HTR-8/SVneo (cell line): ENCODE measurements at regions not wholly inside any gene's neighbourhood (a gene's known extent, or its start where the extent isn't known, plus 50 kb on each side); places are given as distances from the start of the nearest gene placed in this dataset.

Source experiments
- DNase-seq: peaks from one replicate; pipeline ENCODE4 v3.0.0; 2011; ENCODE audit warnings: low spot score, mixed read lengths; ENCODE audit not compliant: insufficient read length
- FAIRE-seq: peaks from 2 replicates; lab custom pipeline; 2011; peaks lifted over from hg19 to GRCh38; lab: Jason Lieb, UNC

DNA sequence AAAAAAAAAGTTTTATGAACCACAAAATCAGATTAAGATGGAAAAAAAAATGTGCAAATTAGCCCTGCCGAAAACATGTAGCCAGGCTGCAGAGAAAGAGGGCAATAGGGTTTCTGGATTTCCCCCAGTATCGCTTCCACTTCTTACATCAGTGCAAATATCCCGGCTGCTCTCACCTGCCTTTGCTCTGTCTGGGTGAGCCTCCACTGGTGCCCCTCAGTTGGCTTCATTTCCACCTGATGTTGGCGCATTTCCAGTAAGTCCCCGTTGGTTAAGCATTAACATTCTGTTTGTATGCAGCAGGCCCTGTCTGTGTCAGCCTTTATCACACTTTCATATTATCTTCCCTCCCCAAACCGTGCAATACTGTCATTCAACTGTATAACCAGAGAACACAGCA, 215.1 kb downstream of the CBLN4 start:
- DNase-seq: no peak
- FAIRE-seq: no peak

- no peak for DNase-seq
- FAIRE-seq: no peak
Measured at GRCh38 chr20:55784036-55784435, 221.3 kb downstream of the CBLN4 start.

DNA sequence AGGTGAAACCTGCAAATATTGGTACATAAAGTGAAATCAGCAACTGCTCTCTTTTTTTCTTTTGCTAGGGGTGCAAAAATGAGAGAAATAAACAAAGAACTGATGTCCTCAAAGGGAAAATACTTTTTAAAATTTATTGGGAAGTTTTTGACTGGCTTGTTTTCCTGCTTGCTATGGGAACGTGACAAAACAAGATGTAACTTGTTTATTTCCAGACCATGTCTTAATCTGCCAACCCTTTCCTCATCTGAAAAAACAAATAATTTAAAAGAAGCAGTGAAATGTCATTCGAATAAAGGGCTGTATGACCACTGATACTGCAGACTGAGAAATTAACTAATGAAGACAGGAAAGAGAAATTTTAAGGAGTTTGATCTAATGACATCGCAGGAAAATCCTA, 221.9 kb downstream of the CBLN4 start:
- DNase-seq (no peak), FAIRE-seq (no peak)

- DNase-seq: no peak
- no peak for FAIRE-seq
Measured at GRCh38 chr20:55782912-55783253, 222.4 kb downstream of the CBLN4 start.

DNA sequence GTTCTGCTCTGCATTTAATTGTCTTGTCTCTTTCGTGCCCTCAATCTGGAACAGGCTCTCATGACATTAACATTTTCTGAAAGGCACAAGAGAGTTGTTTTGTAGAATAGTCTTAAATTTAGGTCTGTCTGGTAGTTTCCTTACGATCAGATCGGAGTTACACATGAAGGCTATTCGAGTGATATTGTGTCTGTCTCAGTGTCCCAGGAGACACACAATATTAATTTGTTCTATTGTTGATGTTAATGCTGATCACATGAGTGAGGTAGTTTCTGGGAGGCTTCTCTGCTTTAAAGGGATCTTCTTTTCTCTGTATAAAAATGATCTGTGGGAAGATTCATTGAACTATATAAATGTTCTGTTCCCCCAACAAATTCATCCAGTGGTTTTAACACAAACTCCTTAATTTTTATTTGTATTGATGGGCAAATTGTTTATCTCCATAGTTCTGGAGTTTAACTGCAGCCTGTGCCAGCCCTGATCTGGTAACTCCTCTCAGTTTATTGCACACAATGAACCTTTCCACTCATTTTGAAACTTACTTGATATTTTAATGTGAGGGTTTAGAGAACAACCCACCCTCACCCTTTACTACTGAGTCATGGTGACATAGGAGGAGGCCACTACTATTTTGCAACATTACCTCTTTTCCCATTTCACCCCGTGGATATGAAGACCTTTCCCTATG, 223.0 kb downstream of the CBLN4 start:
- FAIRE-seq (no peak), DNase-seq (no peak)

DNA sequence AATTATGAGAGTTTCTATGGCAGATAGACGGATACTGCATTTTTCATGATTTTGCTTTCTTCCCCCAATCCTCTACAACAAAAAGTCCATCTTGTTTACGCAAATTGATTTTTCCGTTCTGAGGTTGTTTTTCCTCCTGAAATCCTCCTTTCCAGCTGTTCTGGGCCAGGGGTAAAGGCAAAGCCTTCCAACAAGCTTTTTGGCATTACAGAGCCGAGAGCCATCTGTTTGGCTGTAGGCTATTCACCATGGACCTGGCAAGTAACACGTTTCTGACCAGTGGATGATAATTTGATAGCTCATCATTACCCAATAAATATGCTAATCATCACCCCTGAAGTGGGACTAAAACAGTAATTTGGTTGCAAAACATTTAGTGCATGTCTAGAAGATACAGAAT, 226.5 kb downstream of the CBLN4 start:
- FAIRE-seq (peak; percentile 89), DNase-seq (no peak)

DNA sequence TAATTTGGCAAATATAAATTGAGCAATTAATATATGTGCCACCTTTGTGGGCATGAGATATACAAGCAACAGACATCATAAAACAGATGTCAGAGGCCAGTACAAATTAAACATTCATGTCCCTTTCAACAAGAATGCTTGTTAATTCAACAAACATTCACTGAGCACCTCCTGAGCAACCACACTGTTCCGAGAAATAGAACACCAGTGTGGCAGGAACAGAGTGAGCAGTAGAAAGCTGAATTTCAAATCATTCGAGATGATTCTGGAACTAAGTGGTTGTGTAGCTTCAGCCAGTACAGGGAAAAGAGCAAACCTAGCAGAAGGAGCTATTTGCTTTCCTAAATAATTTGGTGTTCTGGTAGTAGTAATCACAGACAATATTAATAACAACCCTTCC, 227.7 kb downstream of the CBLN4 start:
- FAIRE-seq: peak; percentile 87
- DNase-seq: no peak

DNA sequence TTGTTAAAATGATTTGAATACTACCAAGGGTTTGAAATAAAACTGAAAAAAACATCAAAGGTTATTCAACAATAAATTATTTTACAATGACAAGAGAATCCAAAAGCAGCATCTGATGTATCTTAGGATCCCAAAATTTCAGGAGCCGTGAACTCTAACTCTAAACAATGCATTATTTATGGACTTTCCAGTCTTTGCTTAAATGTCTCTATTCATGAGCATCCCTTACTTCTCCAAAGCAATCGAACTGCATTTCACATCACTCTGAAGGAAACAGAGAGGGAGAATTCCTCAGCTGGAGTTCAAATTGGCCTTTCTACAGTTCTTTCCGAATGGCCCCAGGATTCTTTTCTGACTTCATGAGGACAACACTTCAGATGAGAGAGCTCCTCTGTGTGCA, 229.1 kb downstream of the CBLN4 start:
- FAIRE-seq: no peak

DNA sequence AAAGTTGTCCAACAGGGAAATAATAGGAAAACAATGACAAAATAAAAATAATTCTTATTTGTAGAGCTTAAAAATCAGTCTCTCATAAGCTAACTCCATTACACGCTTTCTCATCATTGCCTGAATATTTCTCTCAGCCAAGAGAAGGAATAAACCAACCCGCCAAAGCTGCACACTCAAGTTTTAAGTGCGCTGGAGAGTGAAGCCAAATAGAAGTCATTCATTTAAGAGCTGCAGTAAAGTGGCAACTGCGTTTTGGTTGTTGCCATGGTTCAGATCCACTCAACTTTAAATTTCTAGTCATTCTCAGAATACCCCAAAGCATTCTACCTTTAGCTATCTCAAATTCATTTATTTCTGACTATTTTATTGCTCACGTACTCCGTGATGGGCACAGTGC, 230.7 kb downstream of the CBLN4 start:
- DNase-seq (no peak), FAIRE-seq (no peak)

More for the DNA sequence above, 229.1 kb downstream of the CBLN4 start:
- no peak for DNase-seq

GRCh38 chr20:55761797-55762196, 243.5 kb downstream of the CBLN4 start:
- DNase-seq (no peak), FAIRE-seq (no peak)

- no peak for DNase-seq
- no peak for FAIRE-seq
Measured at GRCh38 chr20:55761100-55761499, 244.2 kb downstream of the CBLN4 start.

DNA sequence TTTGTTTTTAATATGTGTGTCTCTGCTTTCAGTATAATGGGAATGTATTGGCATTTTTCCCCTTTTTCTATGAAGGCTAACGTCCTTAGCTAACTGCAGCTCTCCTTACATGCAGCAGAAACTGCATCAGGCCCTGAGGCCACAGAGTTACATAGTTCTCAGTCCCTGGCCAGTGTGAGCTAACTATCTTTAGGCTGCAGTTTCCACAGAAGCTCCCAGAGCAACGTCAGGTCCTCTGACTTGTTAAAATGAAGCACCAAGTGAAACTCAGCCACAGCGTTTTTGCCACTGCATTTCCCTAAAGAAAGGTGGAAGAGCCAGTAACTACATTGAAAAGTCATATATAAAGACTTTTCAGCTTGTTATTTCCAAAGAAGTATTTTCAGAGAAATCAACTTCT, 244.7 kb downstream of the CBLN4 start:
- FAIRE-seq: no peak

DNA sequence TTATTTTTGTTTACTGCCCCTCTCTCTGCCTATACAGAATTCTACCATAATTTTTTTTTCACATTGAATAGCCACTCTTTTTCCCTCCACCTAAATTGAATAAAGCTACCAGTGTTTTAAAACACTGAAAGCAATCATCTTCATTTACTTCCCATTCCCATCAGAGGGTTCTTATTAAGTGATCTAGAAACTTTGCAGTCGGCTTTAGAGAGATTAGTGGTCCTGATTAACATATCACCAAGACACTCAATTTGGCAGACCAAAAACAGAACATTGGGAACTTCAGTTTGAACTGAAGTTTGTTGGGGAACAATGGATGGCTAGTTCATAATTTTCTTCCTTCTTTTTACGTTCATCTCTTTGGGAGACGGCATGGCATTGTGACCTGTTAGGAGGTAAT, 249.5 kb downstream of the CBLN4 start:
- FAIRE-seq (no peak), DNase-seq (no peak)

More for the DNA sequence above, 244.7 kb downstream of the CBLN4 start:
- DNase-seq: no peak

DNA sequence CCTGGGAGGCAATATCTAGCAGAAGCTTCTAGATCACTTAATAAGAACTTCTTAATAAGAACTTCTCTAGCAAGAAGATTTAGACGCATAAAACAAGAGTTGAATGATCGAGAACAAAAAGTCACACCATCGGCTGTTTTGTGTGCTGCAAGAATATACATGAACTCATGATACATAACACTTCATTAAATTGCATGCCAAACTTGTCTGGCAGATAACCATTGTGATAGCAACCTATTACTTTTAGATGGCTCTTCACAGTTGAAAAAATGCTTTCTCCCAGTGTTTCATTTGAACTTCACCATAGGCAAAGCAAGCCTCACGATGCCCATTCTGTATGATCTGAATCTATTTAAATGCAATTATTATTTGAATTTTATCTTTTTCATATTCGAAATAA, 249.9 kb downstream of the CBLN4 start:
- DNase-seq (no peak), FAIRE-seq (no peak)

DNA sequence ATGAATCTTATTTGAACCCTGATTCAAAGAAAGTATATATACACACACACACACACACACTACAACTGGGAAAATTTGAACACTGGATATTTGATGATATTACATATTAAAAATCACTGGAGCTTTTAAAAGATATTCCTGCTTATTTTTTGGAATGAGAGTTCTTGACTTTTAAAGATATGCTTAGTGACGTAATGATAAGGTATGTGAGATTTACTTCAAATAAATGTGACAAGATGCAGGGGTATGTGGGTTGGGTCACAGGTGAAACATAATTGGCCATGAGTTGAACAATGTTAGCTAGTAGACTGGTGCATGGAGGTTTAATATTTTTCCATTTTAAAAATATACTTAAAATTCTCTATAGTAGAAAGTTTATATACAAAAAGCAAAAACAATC, 258.6 kb downstream of the CBLN4 start:
- no peak for FAIRE-seq

GRCh38 chr20:55745840-55746239, 259.5 kb downstream of the CBLN4 start:
- no peak for DNase-seq
- no peak for FAIRE-seq

More for the DNA sequence above, 258.6 kb downstream of the CBLN4 start:
- DNase-seq: no peak

- FAIRE-seq (no peak), DNase-seq (no peak)
Measured at GRCh38 chr20:55744896-55745295, 260.4 kb downstream of the CBLN4 start.

DNA sequence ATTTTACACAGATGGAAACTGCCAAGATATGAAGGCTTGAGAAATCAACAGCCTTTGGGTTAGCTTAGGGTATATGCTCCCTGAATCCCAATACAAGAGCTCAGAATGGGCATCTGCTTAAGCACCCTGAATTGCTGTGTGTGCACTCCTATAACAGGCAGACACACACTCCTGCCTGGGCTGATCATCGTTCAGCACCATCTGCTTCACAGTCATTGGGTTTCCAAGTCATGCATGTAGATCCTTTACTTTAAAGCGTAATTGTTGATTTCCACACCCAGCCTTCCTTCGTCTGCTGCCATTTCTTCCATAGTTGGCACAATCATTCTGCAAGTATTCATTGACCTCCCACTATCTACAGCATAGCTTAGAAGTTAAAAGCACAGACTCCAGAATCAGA, 263.5 kb downstream of the CBLN4 start:
- FAIRE-seq (peak; percentile 79), DNase-seq (no peak)

GRCh38 chr20:55740076-55740475, 265.2 kb downstream of the CBLN4 start:
- FAIRE-seq (peak; percentile 91), DNase-seq (no peak)

DNA sequence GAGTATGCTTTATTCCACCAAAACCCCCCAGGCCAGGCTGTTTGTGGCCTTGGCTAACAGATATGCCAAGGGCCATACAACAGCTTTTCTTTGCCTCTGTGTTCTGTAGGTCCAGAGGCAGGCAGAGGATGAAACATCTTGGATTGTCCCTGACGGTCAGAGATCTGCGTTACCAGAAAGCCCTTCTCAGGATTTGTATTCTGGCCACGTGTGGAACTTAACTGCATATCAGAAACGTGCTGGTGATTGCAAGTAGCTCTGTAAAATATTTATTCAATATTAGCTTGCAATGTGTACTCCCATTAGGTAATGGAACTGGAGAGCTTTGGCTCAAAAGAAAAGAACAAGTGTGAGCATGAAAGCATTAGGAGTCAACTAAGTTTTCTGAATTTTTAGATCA, 275.0 kb downstream of the CBLN4 start:
- no peak for DNase-seq
- no peak for FAIRE-seq

DNA sequence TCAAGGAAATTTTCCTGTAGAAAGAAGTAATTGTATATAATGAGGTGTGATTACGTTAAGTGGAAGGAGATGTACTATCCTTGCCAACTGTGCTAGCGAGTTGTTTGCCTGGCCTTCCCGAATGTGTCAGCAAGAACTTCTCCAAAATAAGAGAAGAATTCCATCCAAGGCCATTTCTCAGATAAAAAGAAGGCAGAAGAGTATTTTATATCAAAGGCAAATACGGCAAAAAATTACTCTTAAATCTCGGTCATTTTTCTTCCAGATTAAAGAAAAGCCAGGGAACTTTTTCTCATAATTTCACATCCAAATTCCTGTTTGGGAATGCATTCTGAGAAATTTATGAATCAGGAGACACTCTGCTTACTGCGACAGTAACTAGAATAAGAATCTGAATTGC, 290.6 kb downstream of the CBLN4 start:
- DNase-seq (no peak), FAIRE-seq (no peak)

GRCh38 chr20:55714082-55714481, 291.2 kb downstream of the CBLN4 start:
- DNase-seq: no peak
- FAIRE-seq: no peak

DNA sequence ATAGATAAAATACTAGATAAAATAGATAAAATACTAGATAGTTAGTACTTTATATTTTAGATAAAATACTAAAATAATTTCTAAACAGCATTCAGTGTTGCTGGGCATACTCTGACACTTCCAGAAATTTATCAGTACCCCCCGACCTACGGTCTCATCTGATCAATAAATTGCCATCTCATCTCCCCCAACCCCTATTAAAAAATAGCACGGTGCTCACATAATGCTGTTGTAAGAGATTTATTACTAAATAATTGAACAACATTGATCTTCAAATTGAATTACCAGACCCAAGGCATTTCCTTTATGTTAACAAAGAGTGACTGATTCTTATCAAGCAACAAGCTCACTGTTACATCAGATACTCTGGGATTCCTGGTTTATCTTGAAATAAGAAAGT, 300.9 kb downstream of the CBLN4 start:
- DNase-seq (no peak), FAIRE-seq (no peak)
